SK-N-MC (cell line): ENCODE measurements at regions not wholly inside any gene's neighbourhood (a gene's known extent, or its start where the extent isn't known, plus 50 kb on each side); places are given as distances from the start of the nearest gene placed in this dataset.

Experiments used
- EZH2 ChIP-seq: fragments of 200-600 bp; sonication (generic); IDR thresholded peaks from one replicate; pipeline ENCODE4 v1.6.1; 2017; ENCODE audit warnings: antibody characterized with exemption
- POLR2AphosphoS5 ChIP-seq: IDR thresholded peaks from 2 replicates; pipeline ENCODE4 v1.6.1; 2012; ENCODE audit warnings: mild to moderate bottlenecking, low read depth, low read length, borderline replicate concordance

DNA sequence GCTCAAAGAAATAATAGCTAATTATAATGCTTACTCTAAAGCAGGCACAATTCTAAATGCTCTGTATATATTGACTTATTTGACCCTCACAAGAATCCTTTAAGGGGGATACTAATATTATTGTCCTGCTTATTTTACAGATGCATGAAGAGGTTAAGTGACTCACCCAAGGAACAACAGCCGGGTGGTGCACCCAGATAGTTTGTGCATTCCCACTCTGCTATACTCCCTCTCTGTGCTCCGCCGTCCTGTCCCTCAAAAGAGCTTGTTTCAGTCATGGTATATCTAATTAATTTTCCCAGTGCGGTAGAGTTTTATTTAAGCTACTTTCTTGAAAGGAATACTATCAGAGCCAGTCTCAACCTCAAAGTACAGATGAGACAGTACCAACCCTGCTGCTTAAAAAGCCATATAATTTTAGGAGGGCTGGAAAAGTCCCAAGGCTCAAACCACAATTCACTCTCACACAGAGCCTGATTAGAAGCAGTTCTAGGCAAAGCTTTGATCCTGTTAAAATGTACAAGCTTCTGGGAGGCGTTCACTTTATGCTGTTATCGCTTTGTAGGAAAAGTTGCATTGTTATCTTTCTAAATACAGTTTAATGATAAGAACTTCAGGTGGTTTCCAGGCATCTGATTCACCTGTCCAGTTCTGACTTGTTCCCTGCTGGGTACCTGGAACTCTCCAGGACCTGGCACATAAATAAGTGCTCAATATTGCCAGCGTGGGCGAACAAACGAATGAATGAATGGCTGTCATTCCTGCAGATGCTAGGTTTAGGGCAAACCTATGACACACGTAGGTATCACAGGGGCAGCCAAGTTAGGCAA, 261.5 kb upstream of the KLF14 start:
- no peak for TF ChIP-seq POLR2AphosphoS5
- TF ChIP-seq EZH2: no peak
